ENCODE measurements at regions not wholly inside any gene's neighbourhood (a gene's known extent, or its start where the extent isn't known, plus 50 kb on each side); places are given as distances from the start of the nearest gene placed in this dataset.

- WGBS, 2 donors, result 11 to 51% methylated on average over 1 of the region's 1 CpG
- no peak for DNase-seq
- H3K27me3 ChIP-seq (ENCODE audit: control insufficient read depth in 3 of 3, insufficient read depth in 3 of 3, low read length in 2 of 3), result no peaks in the 10 kb centered on the region
These were observed 284.6 kb upstream of the DPYD start for GRCh38 chr1:98205291-98206017.

GRCh38 chr1:98203466-98203865 lies 282.6 kb upstream of the DPYD start:
- Histone ChIP-seq H3K9ac (ENCODE audit: insufficient read depth in 1 of 2, low read length in 2 of 2) (no peak overlapping the region), H3K9me3 (ENCODE audit: control insufficient read depth in 4 of 4, insufficient read depth in 3 of 4, low read length in 3 of 4) (no peaks in the 10 kb centered on the region), H3K27ac (ENCODE audit: low read depth in 1 of 2, low read length in 1 of 2) (no peak overlapping the region), H3K4me1 (ENCODE audit: control insufficient read depth in 5 of 5, insufficient read depth in 5 of 5, low read length in 5 of 5) (no peaks in the 10 kb centered on the region), H3K4me3 (no peak overlapping the region), H3K27me3 (ENCODE audit: control insufficient read depth in 3 of 3, insufficient read depth in 3 of 3, low read length in 2 of 3) (no peaks in the 10 kb centered on the region), H3K36me3 (ENCODE audit: control insufficient read depth in 4 of 4, insufficient read depth in 4 of 4, low read length in 4 of 4) (no peaks in the 10 kb centered on the region)
- ATAC-seq (ENCODE audit: insufficient read depth, low FRiP score), result no peak
- TF ChIP-seq CTCF (IDR thresholded peaks at IDR 0.05; ENCODE audit: control extremely low read depth, extremely low read depth), result no peak
- WGBS, 2 donors, result 33 to 45% methylated on average over 2 of the region's 2 CpGs
- DNase-seq, result no peak

More at GRCh38 chr1:98205291-98206017, 284.6 kb upstream of the DPYD start:
- Histone ChIP-seq H3K27ac (ENCODE audit: low read depth in 1 of 2, low read length in 1 of 2) (no peak overlapping the region), H3K36me3 (ENCODE audit: control insufficient read depth in 4 of 4, insufficient read depth in 4 of 4, low read length in 4 of 4) (no peaks in the 10 kb centered on the region), H3K9ac (ENCODE audit: insufficient read depth in 1 of 2, low read length in 2 of 2) (no peak overlapping the region), H3K9me3 (ENCODE audit: control insufficient read depth in 4 of 4, insufficient read depth in 3 of 4, low read length in 3 of 4) (no peaks in the 10 kb centered on the region), H3K4me1 (ENCODE audit: control insufficient read depth in 5 of 5, insufficient read depth in 5 of 5, low read length in 5 of 5) (no peaks in the 10 kb centered on the region), H3K4me3 (no peak overlapping the region)
- TF ChIP-seq CTCF (IDR thresholded peaks at IDR 0.05; ENCODE audit: control extremely low read depth, extremely low read depth), result no peak
- no peak for ATAC-seq (ENCODE audit: insufficient read depth, low FRiP score)

GRCh38 chr1:98201666-98202081 lies 280.8 kb upstream of the DPYD start:
- Histone ChIP-seq H3K4me1 (ENCODE audit: control insufficient read depth in 5 of 5, insufficient read depth in 5 of 5, low read length in 5 of 5) (no peaks in the 10 kb centered on the region), H3K9me3 (ENCODE audit: control insufficient read depth in 4 of 4, insufficient read depth in 3 of 4, low read length in 3 of 4) (no peaks in the 10 kb centered on the region), H3K4me3 (no peak overlapping the region), H3K27ac (ENCODE audit: low read depth in 1 of 2, low read length in 1 of 2) (no peak overlapping the region), H3K36me3 (ENCODE audit: control insufficient read depth in 4 of 4, insufficient read depth in 4 of 4, low read length in 4 of 4) (no peaks in the 10 kb centered on the region), H3K27me3 (ENCODE audit: control insufficient read depth in 3 of 3, insufficient read depth in 3 of 3, low read length in 2 of 3) (no peaks in the 10 kb centered on the region), H3K9ac (ENCODE audit: insufficient read depth in 1 of 2, low read length in 2 of 2) (no peak overlapping the region)
- no peak for ATAC-seq (ENCODE audit: insufficient read depth, low FRiP score)
- no peak for DNase-seq
- 48 to 61% methylated on average over 4 of the region's 4 CpGs for WGBS, 2 donors
- TF ChIP-seq CTCF (IDR thresholded peaks at IDR 0.05; ENCODE audit: control extremely low read depth, extremely low read depth), result no peak

- H3K9me3 ChIP-seq (ENCODE audit: control insufficient read depth in 4 of 4, insufficient read depth in 3 of 4, low read length in 3 of 4), result no peaks in the 10 kb centered on the region
- H3K27me3 ChIP-seq (ENCODE audit: control insufficient read depth in 3 of 3, insufficient read depth in 3 of 3, low read length in 2 of 3), result no peaks in the 10 kb centered on the region
- no peak overlapping the region for H3K27ac ChIP-seq (ENCODE audit: low read depth in 1 of 2, low read length in 1 of 2)
- no peak for ATAC-seq (ENCODE audit: insufficient read depth, low FRiP score)
- no peak overlapping the region for H3K4me3 ChIP-seq
- H3K36me3 ChIP-seq (ENCODE audit: control insufficient read depth in 4 of 4, insufficient read depth in 4 of 4, low read length in 4 of 4), result no peaks in the 10 kb centered on the region
- no peak for TF ChIP-seq CTCF (IDR thresholded peaks at IDR 0.05; ENCODE audit: control extremely low read depth, extremely low read depth)
- 83 to 90% methylated on average over 3 of the region's 3 CpGs for WGBS, 2 donors
- no peak for DNase-seq
- H3K9ac ChIP-seq (ENCODE audit: insufficient read depth in 1 of 2, low read length in 2 of 2), result no peak overlapping the region
- no peaks in the 10 kb centered on the region for H3K4me1 ChIP-seq (ENCODE audit: control insufficient read depth in 5 of 5, insufficient read depth in 5 of 5, low read length in 5 of 5)
These were observed 276.5 kb upstream of the DPYD start for GRCh38 chr1:98197356-98197755.
